ENCODE measurements at regions not wholly inside any gene's neighbourhood (a gene's known extent, or its start where the extent isn't known, plus 50 kb on each side); places are given as distances from the start of the nearest gene placed in this dataset.

DNA sequence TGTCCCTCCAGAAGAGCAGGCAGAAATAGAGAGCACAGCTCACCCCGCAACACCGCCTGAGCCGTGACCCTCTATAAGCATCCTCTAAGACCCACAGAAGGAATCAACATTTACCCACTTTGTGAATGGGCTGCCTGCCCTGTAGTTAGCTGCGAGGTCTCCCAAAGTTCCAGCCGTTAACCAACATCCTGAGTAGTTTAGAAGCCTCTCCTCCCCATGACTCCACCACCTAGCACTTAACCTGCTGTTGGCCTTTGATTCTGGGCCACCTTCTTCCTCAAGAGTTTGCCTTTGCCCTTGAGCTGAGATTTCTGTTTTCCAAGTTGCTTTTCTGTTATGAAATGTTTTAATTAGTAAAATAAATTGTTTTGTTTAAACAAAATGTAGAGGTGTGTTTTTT is 75.8 kb downstream of the NUDT10 start:
- intact Hi-C loops (cut with micrococcal nuclease): no loop called here
- no peaks in the 10 kb centered on the region for H3K4me1 Mint-ChIP-seq
- Histone ChIP-seq H3K4me3 (ENCODE audit: low read length) (no peak overlapping the region), H3K27ac (ENCODE audit: low read length) (no peak overlapping the region), H3K36me3 (ENCODE audit: control insufficient read depth, insufficient read depth, low read length) (no peaks in the 10 kb centered on the region), H3K27me3 (ENCODE audit: control insufficient read depth, insufficient read depth, low read length) (no peaks in the 10 kb centered on the region), H3K4me1 (ENCODE audit: control insufficient read depth, insufficient read depth, low read length) (no peaks in the 10 kb centered on the region), H3K9me3 (ENCODE audit: control insufficient read depth, insufficient read depth, low read length) (no peaks in the 10 kb centered on the region)
- WGBS (ENCODE audit: insufficient coverage): 87% methylated on average over 5 of the region's 5 CpGs
- no peak overlapping the region for H3K27ac Mint-ChIP-seq
- H3K9me3 Mint-ChIP-seq: no peaks in the 10 kb centered on the region
- DNase-seq (no peak), ATAC-seq (no peak)
- no peaks in the 10 kb centered on the region for H3K36me3 Mint-ChIP-seq
- H3K27me3 Mint-ChIP-seq (ENCODE audit: low read depth in 2 of 2): peaks cover 0 to 18% of the 10 kb centered on the region in 2 donors
- TF ChIP-seq, protein P1, sequence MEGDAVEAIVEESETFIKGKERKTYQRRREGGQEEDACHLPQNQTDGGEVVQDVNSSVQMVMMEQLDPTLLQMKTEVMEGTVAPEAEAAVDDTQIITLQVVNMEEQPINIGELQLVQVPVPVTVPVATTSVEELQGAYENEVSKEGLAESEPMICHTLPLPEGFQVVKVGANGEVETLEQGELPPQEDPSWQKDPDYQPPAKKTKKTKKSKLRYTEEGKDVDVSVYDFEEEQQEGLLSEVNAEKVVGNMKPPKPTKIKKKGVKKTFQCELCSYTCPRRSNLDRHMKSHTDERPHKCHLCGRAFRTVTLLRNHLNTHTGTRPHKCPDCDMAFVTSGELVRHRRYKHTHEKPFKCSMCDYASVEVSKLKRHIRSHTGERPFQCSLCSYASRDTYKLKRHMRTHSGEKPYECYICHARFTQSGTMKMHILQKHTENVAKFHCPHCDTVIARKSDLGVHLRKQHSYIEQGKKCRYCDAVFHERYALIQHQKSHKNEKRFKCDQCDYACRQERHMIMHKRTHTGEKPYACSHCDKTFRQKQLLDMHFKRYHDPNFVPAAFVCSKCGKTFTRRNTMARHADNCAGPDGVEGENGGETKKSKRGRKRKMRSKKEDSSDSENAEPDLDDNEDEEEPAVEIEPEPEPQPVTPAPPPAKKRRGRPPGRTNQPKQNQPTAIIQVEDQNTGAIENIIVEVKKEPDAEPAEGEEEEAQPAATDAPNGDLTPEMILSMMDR (IDR thresholded peaks at IDR 0.05): no peak
- H3K4me3 Mint-ChIP-seq: no peak overlapping the region

DNA sequence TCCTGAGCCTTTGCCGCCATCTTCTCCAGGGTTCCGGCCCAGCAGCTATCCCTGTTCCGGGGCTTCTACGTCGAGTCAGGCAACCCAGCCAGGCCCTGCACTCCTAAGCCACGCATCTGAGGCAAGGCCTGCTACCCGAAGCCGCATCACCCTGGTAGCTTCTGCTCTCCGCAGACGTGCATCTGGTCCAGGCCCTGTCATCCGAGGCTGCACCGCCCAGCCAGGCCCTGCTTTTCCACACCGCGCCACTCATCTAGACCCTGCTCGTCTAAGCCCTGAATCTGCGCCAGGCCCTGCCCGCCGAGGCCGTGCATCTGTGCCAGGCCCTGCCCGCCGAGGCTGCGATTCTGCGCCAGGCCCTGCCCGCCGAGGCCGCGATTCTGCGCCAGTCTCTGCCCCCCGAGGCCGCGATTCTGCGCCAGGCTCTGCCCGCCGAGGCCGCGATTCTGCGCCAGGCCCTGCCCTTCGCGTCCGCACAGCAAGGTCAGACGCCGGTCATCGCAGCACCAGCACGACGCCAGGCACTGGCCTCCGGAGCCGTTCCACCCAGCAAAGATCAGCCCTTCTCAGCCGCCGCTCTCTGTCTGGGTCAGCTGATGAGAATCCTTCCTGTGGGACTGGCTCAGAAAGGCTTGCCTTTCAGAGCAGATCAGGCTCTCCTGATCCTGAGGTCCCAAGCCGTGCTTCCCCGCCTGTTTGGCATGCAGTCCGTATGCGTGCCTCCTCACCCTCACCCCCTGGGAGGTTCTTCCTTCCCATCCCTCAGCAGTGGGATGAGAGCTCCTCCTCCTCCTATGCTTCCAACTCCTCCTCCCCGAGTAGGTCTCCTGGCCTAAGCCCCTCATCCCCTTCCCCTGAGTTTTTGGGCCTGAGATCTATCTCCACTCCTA is 75.1 kb downstream of the NUDT10 start:
- H3K9me3 Mint-ChIP-seq: no peaks in the 10 kb centered on the region
- Histone ChIP-seq H3K9me3 (ENCODE audit: control insufficient read depth, insufficient read depth, low read length) (no peaks in the 10 kb centered on the region), H3K27me3 (ENCODE audit: control insufficient read depth, insufficient read depth, low read length) (no peaks in the 10 kb centered on the region), H3K4me1 (ENCODE audit: control insufficient read depth, insufficient read depth, low read length) (no peaks in the 10 kb centered on the region), H3K4me3 (ENCODE audit: low read length) (no peak overlapping the region), H3K27ac (ENCODE audit: low read length) (no peak overlapping the region), H3K36me3 (ENCODE audit: control insufficient read depth, insufficient read depth, low read length) (no peaks in the 10 kb centered on the region)
- no peak overlapping the region for H3K27ac Mint-ChIP-seq
- H3K4me1 Mint-ChIP-seq: no peaks in the 10 kb centered on the region
- no peak for ATAC-seq
- H3K36me3 Mint-ChIP-seq: no peaks in the 10 kb centered on the region
- 95% methylated on average over 54 of the region's 54 CpGs for WGBS (ENCODE audit: insufficient coverage)
- intact Hi-C loops (cut with micrococcal nuclease): no loop called here
- TF ChIP-seq, protein P1 (IDR thresholded peaks at IDR 0.05): no peak
- no peak for DNase-seq
- H3K4me3 Mint-ChIP-seq: no peak overlapping the region
- peaks cover 0 to 19% of the 10 kb centered on the region in 2 donors for H3K27me3 Mint-ChIP-seq (ENCODE audit: low read depth in 2 of 2)

DNA sequence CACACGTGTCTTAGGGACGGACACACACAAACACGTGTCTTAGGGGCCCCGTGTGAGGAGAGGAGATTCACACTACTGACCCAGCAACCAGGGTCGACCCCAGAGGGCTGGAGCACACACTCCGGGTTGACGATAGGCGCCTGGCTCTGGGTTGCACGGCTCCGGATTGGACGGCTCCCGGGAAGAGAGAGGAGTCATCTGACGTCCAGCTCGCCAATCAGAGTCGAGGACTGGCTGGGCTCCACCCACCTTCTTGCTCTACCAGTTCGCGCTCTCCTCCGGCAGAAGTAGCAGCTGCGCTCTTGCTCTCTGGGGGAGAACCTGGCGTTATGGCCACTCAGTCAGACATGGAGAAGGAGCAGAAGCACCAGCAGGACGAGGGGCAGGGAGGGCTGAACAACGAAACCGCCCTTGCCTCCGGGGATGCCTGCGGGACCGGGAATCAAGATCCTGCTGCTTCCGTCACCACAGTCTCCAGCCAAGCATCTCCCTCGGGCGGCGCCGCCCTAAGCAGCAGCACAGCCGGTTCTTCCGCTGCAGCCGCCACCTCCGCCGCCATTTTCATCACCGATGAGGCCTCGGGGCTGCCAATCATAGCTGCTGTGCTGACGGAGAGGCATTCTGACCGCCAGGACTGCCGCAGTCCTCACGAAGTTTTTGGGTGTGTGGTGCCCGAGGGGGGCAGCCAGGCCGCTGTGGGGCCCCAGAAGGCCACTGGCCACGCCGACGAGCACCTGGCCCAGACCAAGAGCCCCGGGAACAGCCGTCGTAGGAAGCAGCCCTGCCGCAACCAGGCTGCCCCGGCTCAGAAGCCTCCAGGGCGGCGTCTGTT is 74.3 kb downstream of the NUDT10 start:
- ATAC-seq: no peak
- DNase-seq: no peak
- Histone ChIP-seq H3K4me1 (ENCODE audit: control insufficient read depth, insufficient read depth, low read length) (no peaks in the 10 kb centered on the region), H3K9me3 (ENCODE audit: control insufficient read depth, insufficient read depth, low read length) (no peaks in the 10 kb centered on the region), H3K27me3 (ENCODE audit: control insufficient read depth, insufficient read depth, low read length) (no peaks in the 10 kb centered on the region), H3K27ac (ENCODE audit: low read length) (no peak overlapping the region), H3K36me3 (ENCODE audit: control insufficient read depth, insufficient read depth, low read length) (no peaks in the 10 kb centered on the region), H3K4me3 (ENCODE audit: low read length) (no peak overlapping the region)
- no peaks in the 10 kb centered on the region for H3K36me3 Mint-ChIP-seq
- no peaks in the 10 kb centered on the region for H3K9me3 Mint-ChIP-seq
- intact Hi-C loops (cut with micrococcal nuclease): no loop called here
- H3K4me1 Mint-ChIP-seq: no peaks in the 10 kb centered on the region
- WGBS (ENCODE audit: insufficient coverage): 96% methylated on average over 54 of the region's 54 CpGs
- H3K27me3 Mint-ChIP-seq (ENCODE audit: low read depth in 2 of 2): peaks cover 0 to 19% of the 10 kb centered on the region in 2 donors
- TF ChIP-seq, protein P1 (IDR thresholded peaks at IDR 0.05): no peak
- H3K27ac Mint-ChIP-seq: no peak overlapping the region
- H3K4me3 Mint-ChIP-seq: no peak overlapping the region

Measured in natural killer cell (primary cell).